ENCODE measurements at regions not wholly inside any gene's neighbourhood (a gene's known extent, or its start where the extent isn't known, plus 50 kb on each side); places are given as distances from the start of the nearest gene placed in this dataset.

GRCh38 chr6:63492476-63492875, 79.8 kb upstream of the LOC128125822 start:
- no peak for TF ChIP-seq CTCF (IDR thresholded peaks at IDR 0.05)
- TF ChIP-seq POLR2A (IDR thresholded peaks at IDR 0.05): no peak

Measured in right lobe of liver (tissue), 4 donors.